ENCODE measurements at regions not wholly inside any gene's neighbourhood (a gene's known extent, or its start where the extent isn't known, plus 50 kb on each side); places are given as distances from the start of the nearest gene placed in this dataset.

GRCh38 chr18:75158465-75159237 lies 50.3 kb downstream of the PTGR3 start:
- DNase-seq = no peak

DNA sequence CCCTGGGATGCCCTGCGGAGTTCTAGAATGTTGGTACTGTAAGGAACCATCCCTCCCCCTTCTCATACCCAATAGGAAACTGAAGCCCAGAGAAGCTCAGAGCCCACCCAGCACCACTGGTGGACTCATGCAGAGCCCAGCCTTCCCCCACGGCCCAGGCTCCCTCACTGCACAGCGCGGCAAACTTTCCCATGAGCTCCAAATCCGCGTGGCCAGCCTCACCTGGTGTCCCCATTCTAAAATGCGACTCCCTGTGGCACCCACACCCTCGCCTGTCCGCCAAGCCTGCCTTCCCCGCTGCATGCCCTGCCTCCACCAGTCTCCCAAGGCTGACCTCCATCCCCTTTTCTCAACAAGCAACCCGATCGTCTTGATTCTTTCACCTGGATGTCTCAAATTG lies 51.1 kb downstream of the PTGR3 start:
- DNase-seq = no peak

- no peak for DNase-seq
These were observed 51.6 kb downstream of the PTGR3 start for GRCh38 chr18:75157381-75157780.

- DNase-seq = no peak
These were observed 52.1 kb downstream of the PTGR3 start for GRCh38 chr18:75156831-75157230.

- DNase-seq = no peak
These were observed 52.7 kb downstream of the PTGR3 start for GRCh38 chr18:75156139-75156750.

- DNase-seq = no peak
These were observed 53.9 kb downstream of the PTGR3 start for GRCh38 chr18:75154997-75155396.

DNA sequence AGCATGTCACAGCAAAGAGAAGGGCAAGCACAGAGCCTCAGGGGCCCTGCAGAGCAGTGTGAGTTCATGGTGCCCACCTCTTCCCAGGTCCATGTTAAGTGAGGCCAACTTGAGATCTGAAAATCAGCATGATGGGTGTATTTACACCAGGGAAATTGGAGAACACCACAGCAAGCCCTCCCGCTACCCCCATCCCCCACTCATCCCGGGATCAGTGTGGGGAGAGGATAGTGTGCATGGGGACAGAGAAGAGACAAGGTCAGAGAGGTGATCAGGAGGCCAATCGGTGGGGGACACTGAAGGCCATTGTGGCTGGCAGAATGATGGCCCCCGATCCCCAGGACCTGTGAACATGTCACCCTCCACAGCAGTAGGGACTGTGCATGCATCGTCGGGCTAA lies 54.7 kb downstream of the PTGR3 start:
- DNase-seq = no peak

GRCh38 chr18:75143851-75144250 lies 65.1 kb downstream of the PTGR3 start:
- DNase-seq = peak in 1 of 3 donors; percentile 10

DNA sequence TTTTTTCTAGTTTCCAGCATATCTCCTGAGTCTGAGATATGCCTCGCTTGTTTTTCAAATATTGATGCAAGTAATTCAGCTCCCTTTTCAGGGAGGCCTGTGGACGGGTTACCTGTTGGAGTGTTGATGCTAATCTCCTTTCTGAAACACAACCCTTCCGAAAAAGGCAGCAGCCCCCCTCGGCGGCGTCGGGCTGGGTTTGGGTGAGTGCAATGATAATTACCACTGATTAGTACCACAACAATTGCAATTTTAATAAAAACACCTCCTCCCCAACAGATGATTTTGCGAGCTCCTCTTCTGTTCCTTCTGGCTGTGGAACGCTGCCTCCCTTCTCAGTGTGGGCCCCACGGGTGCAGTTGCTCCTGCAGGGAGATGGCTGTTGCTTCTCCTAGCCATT lies 66.3 kb downstream of the PTGR3 start:
- no peak for DNase-seq

- DNase-seq = no peak
These were observed 67.2 kb downstream of the PTGR3 start for GRCh38 chr18:75141734-75142133.

- DNase-seq = no peak
These were observed 67.8 kb downstream of the PTGR3 start for GRCh38 chr18:75141166-75141565.

DNA sequence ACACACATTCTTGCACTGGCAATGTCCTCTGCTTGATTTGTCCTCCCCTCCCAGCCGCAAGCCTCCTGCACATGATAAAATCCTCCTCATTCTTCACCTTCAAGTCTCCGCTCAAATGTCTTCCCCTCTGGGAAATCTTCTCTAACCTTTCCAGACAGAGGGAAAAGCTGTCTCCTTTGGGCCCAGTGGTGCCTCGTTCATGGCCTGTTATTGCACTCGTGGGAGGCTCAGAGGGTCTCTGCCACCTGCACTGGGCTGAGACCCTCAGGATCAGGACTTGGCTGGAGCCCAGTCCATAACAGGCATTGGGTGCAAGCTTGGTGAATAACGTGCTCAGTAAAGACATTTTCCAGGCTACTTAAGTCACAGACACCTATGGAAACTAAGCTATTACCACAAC lies 68.6 kb downstream of the PTGR3 start:
- no peak for DNase-seq

DNA sequence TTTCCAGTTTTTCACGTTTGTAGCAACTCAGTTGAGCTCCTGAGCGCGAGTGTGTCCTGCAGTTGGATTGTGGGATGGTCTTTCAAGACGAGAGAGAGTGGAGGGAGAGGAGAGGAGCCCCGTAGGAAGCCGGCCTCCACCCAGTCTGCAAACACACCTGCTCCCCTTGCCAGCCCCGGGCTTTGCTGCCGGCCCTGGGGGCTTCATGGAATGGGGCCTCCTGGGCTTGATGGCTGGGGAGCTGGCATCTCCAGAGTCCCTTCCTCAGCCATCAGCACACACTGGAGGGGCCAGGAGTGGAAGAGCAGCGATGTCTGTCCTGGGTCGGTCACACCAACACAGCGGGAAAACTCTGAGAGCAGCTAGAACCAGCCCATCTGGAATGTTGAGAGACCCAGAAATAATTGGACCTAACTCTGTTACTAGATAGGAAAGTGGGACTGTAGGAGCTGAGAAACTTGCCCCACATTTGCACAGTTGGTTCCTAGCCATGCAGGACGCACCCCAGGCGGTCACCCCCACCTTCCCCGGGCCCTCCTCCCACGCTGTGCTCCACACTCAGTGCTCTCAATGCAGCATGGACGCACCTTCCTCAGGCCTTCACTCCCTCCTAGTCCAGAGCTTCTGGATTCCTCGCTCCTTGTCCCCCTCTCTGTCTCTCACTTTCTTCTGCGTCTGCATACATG lies 69.6 kb downstream of the PTGR3 start:
- no peak for DNase-seq

DNA sequence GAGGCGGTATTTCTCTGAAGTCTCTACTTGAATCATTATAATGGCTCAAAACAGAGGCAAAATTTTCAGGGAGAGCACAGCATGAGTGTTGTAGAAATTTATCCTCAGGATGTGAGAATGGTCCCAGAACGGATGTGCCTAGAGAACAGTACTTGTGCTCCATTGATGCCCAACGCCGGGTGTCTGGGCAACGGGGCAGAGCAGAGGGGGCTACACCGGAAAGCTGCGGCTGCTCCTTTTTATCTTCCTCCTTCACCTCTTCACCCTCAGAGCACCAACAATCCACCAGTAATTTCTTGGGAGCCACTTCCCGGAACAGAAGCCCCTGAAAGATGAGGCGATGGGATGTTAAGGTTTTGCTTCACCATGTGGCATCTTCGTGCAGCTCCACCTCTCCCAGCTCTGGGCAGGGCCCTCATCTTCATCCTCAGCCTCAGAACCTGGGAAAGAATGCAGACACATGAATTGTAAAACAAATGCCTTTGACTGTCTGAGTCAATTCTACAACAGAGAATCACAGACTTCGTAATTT lies 71.5 kb downstream of the PTGR3 start:
- no peak for DNase-seq

DNA sequence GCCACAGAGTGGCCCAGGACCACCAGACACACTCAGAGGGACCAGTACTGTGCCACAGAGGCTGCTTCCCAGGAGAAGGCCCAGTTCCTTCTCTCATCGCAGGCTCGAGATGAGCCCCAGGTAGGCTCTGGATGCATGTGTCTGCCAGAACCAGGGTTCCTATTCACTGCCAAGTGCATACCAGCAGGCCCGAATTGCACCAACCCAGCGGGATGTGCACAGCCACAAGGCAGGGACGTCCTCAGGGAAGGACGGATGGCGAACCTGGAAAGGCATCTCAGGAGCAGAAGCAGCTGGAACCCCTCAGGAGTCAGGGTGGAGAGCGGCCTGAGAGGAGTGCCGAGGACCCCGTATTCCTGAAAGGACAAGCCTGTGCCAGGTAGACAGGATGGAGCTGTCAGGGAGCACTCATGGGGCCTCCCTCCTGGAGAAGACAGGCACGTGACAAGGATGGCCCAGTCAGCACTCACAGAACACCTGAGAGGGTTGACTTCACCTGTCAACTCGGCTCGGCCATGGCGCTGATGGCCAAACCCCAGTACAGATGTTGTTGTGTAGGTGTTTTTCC lies 73.7 kb downstream of the PTGR3 start:
- no peak for DNase-seq

DNA sequence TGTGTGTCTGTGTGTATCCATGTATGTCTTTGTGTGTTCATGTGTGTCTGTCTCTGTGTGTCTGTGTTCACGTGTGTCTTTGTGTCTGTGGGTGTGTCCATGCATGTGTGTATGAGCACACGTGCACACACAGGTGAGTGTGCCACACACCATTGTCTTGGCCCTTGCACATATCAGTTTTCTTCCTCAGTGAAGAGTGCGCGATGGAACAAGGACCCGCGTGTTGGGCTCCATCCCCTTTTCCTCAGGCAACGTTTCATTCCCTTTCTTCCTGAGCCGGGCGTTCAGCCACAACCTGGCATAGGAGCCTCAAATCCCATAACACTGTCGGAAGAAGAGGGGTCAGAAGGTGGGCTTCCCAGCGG lies 74.3 kb downstream of the PTGR3 start:
- DNase-seq = no peak

- DNase-seq = no peak
These were observed 75.0 kb downstream of the PTGR3 start for GRCh38 chr18:75133721-75134610.

- no peak for DNase-seq
These were observed 75.9 kb downstream of the PTGR3 start for GRCh38 chr18:75132931-75133525.

GRCh38 chr18:75132098-75132870 lies 76.7 kb downstream of the PTGR3 start:
- DNase-seq = no peak

- DNase-seq = no peak
These were observed 77.4 kb downstream of the PTGR3 start for GRCh38 chr18:75131381-75132000.
